ENCODE measurements at regions not wholly inside any gene's neighbourhood (a gene's known extent, or its start where the extent isn't known, plus 50 kb on each side); places are given as distances from the start of the nearest gene placed in this dataset.

DNA sequence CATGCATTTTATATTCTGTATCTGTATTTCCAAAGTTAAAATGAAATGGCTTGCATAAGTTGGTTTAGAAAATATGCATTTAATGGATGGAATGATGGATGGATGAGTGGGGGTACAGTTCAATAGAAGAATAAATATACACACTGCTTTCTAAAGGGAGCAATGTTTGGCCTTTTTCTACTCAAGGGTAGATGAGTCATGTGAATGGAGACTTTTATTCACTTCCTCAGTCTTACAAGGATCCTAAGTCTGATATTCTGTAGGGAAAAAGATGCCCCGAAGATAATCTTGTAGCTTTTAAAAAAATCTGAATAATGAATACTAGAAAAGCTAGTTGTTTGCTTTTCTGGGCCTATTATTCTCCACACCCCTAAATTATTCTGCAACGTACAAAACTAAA, 2112.1 kb downstream of the MAT2B start:
- no peak overlapping the region for H3K4me3 ChIP-seq (ENCODE audit: low read depth, low read length)
- no peak for TF ChIP-seq CTCF (IDR thresholded peaks at IDR 0.05; ENCODE audit: insufficient read depth, low read length)
- DNase-seq (ENCODE audit: low read depth): no peak

GRCh38 chr5:165620394-165620793, 2115.0 kb downstream of the MAT2B start:
- TF ChIP-seq CTCF (IDR thresholded peaks at IDR 0.05; ENCODE audit: insufficient read depth, low read length): no peak
- no peak overlapping the region for H3K4me3 ChIP-seq (ENCODE audit: low read depth, low read length)
- DNase-seq (ENCODE audit: low read depth): peak; percentile 48

DNA sequence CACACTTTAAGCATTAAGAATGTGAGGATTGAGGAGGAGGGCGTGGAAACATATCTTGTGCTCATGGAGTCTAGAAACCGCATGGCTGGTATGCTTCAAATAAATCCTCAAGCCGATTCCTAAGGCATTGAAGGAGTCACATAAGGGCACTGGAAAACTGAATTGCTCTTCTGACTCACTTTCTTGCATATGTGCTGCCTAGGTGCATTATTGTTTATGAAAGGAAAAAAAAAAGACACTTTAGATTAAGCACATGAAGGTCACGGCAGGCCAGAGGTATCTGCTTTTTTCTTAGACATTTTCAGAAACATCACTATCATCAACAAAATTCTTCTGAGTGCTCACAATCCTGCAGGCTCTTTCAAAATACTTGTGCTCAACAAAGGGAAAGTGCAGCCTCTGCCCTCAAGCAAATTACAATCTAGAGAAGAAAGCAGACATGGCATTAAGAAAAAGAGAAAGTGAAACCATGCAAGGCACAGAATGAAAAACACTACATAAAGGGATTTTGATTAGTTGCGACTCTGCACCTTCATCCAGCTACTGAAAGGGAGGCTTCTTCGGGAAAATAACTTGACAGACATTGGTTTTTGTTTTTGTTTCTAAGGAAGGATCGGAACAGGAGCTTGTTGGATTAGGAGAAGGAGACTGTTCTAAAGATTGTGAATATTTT, 2117.6 kb downstream of the MAT2B start:
- no peak for DNase-seq (ENCODE audit: low read depth)
- no peak for TF ChIP-seq CTCF (IDR thresholded peaks at IDR 0.05; ENCODE audit: insufficient read depth, low read length)
- no peak overlapping the region for H3K4me3 ChIP-seq (ENCODE audit: low read depth, low read length)

- no peak for TF ChIP-seq CTCF (IDR thresholded peaks at IDR 0.05; ENCODE audit: insufficient read depth, low read length)
- DNase-seq (ENCODE audit: low read depth): no peak
- no peak overlapping the region for H3K4me3 ChIP-seq (ENCODE audit: low read depth, low read length)
Measured at GRCh38 chr5:165624166-165624946, 2118.9 kb downstream of the MAT2B start.

DNA sequence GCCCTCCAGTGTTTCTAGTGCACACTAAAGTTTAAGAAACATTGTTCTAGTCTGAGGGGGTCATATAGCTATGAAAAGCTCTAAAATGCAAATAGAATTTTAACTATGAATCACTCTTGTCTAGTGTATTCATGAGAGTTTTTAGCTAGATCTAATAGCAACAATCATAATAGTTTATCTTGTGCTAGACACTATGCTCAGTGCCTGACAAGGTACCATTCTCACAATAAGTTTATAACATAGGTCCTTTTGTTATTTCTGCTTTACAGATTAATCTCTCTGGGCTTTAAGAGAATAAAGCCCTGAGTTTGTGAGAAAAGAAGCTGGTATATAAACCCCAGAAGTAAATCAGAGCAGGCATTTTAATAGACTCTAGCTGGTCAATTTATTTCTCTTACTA, 2120.7 kb downstream of the MAT2B start:
- no peak overlapping the region for H3K4me3 ChIP-seq (ENCODE audit: low read depth, low read length)
- TF ChIP-seq CTCF (IDR thresholded peaks at IDR 0.05; ENCODE audit: insufficient read depth, low read length): no peak
- DNase-seq (ENCODE audit: low read depth): no peak

- no peak overlapping the region for H3K4me3 ChIP-seq (ENCODE audit: low read depth, low read length)
- DNase-seq (ENCODE audit: low read depth): no peak
Measured at GRCh38 chr5:165627548-165628170, 2122.2 kb downstream of the MAT2B start.

More at GRCh38 chr5:165627548-165628170, 2122.2 kb downstream of the MAT2B start:
- TF ChIP-seq CTCF (IDR thresholded peaks at IDR 0.05; ENCODE audit: insufficient read depth, low read length): no peak
